Mucosa of gallbladder (tissue), 1 donor: ENCODE measurements at regions not wholly inside any gene's neighbourhood (a gene's known extent, or its start where the extent isn't known, plus 50 kb on each side); places are given as distances from the start of the nearest gene placed in this dataset.
"Not testable (repeated sequence)": the region's sequence is repeated elsewhere in the genome, so short reads cannot be mapped to it uniquely, and the experiment has no call there.

Experiments used
- DNase-seq: peaks from one replicate; pipeline ENCODE4 v3.0.0-alpha.2; 2020; ENCODE audit warnings: low spot score
- donor health status: DM: no; HTN: no; CAD: no.

DNA sequence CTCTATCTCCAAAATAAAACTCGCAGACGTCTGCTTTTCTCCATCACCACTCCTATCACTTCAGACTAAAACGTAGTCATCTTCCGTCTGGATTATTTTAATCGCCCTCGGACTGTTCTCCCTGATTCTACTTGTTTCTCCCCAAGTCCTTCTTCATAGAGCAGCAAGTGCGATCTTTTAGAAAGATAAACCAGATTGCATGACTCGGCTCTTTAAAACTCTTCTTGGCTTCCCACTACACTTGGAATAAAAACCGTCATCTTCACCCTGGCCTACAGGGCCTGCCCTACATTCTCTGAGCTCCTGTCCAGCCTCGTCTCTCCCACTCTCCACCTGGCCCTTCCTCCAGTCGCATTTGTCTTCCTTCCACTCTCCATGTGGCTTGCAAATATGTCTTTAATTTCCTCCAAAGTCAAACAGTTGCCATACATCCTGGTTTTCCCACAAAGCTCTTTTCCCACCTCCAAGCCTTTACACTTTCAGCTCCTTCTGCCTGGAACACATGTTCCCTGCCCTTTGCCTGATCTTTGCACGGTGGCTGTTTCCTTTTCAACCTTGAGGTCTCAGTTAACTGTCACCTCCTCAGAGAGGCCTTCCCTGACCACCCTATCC lies 70.5 kb upstream of the DHX40 start:
- no peak for DNase-seq

- no peak for DNase-seq
Measured at GRCh38 chr17:59496178-59496577, 69.2 kb upstream of the DHX40 start.

DNA sequence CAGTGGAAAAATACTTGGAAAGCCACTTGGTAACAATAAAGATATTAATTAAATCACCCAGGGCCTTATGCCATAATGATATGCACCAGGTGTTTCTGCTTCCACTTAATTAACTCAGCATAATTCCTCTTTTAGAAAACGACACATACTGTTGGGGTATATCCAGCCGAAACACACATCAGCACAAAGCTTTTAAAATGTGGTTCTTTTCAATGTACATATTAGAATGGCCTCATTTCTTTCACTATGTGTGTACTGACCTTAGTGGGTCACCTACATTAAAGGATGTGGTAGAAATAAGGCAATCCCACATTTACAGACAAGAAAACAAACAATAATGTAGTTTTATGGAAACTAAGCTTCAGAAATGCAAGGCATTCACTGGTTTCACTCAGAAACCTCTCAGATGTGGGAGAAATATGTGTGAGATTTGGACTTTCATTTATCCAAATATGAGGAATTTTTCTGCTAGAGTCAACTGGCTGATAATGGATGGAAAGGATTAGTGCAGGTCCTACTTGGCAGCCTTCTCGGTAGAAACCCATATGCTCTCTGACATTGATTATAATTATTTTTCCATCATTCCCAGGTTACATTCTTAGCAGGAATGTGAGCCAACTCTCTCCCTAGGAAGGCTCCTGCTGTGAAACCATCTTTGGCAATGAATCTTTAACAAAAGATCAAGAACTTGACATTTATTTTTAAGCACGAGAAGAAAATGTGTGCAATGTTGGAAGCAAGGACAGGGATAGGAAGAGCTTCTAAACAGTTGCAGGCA lies 66.7 kb upstream of the DHX40 start:
- DNase-seq: no peak

- DNase-seq: not testable (repeated sequence)
Measured at GRCh38 chr17:59500086-59500655, 65.2 kb upstream of the DHX40 start.

GRCh38 chr17:59501690-59502089 lies 63.7 kb upstream of the DHX40 start:
- no peak for DNase-seq

- DNase-seq: no peak
Measured at GRCh38 chr17:59502800-59503199, 62.6 kb upstream of the DHX40 start.

GRCh38 chr17:59503500-59503899 lies 61.9 kb upstream of the DHX40 start:
- DNase-seq: no peak

DNA sequence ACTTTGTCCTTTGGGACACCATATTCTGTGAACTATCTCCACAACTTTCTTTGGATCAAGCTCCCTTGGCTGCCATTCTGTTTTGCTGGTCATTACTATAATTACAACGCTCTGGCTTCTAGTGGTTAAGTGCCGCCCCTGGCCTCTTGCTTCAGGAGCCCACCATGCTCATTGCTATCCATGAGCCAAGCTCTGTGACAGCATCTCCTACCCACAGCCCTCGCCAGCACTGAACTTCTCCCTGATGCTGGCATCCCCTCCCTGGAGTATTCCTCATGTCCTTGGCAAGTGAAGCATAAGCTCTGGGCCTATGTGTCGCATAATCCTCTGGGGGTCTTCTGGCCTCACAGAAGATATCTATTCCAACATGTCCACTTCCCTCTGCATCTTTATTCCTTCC lies 60.6 kb upstream of the DHX40 start:
- no peak for DNase-seq

- no peak for DNase-seq
Measured at GRCh38 chr17:59505610-59506276, 59.7 kb upstream of the DHX40 start.

- no peak for DNase-seq
Measured at GRCh38 chr17:59506894-59507726, 58.3 kb upstream of the DHX40 start.

GRCh38 chr17:59508999-59509625 lies 56.3 kb upstream of the DHX40 start:
- DNase-seq: no peak

DNA sequence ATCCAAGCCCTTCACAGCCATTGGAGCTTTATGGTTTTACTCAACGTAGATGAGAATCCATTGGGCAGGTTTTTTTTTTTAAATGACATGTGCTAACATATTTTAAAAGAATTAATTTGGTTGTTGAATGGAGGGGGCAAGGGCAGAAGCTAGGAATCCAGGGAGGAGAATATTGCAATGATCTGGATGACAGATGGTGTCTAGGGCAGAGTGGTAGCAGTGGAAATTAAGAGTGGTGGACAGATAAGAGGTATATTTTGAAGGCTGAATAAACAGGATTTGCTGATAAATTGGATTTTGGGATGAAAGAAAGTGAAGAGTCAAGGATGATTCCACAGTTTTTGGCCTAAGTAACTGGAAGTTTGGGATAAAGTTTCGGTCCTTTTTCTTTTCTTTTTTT lies 54.8 kb upstream of the DHX40 start:
- DNase-seq: no peak

DNA sequence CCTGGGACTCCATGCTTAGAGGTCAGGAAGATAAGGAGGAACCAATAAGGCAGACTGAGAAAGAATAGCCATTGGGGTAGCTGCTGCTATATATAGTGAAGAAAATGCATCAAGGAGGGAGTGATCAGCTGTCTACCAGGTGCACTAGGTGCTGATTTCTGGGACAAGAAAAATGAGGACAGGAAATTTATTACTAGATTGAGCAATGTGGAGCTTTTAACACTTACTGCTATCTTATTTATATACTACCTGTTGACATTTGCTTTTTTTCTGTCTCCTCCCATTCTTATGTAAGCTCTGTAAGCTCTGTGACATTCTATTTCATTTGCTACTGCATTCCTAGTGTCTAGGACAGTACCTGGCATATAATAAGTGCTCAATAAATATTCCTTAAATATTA lies 53.7 kb upstream of the DHX40 start:
- no peak for DNase-seq

GRCh38 chr17:59512844-59513385 lies 52.5 kb upstream of the DHX40 start:
- DNase-seq: no peak

- DNase-seq: peak; percentile 90
Measured at GRCh38 chr17:59513934-59514841, 51.2 kb upstream of the DHX40 start.
